Dermis microvascular lymphatic vessel endothelial cell (primary cell): ENCODE measurements at regions not wholly inside any gene's neighbourhood (a gene's known extent, or its start where the extent isn't known, plus 50 kb on each side); places are given as distances from the start of the nearest gene placed in this dataset.

ENCODE experiments used
- DNase-seq, 2 donors: peaks; one replicate each; pipeline versions ENCODE4 v3.0.0 to v3.0.0-alpha.2; 2010; ENCODE audit warnings: low read depth in 2 of 2

GRCh38 chr4:100843910-100844309 is 326.1 kb upstream of the EMCN start:
- DNase-seq: no peak

GRCh38 chr4:100842856-100843255 is 325.0 kb upstream of the EMCN start:
- no peak for DNase-seq

GRCh38 chr4:100841911-100842310 is 324.1 kb upstream of the EMCN start:
- no peak for DNase-seq

GRCh38 chr4:100839712-100840111 is 321.9 kb upstream of the EMCN start:
- DNase-seq: no peak

GRCh38 chr4:100838286-100838685 is 320.5 kb upstream of the EMCN start:
- DNase-seq: no peak

GRCh38 chr4:100836929-100837328 is 319.1 kb upstream of the EMCN start:
- no peak for DNase-seq

GRCh38 chr4:100834616-100835015 is 316.8 kb upstream of the EMCN start:
- DNase-seq: no peak

GRCh38 chr4:100833906-100834305 is 316.1 kb upstream of the EMCN start:
- no peak for DNase-seq

- no peak for DNase-seq
Measured at GRCh38 chr4:100828986-100829685, 311.3 kb upstream of the EMCN start.

- DNase-seq: no peak
Measured at GRCh38 chr4:100828364-100828763, 310.5 kb upstream of the EMCN start.

- DNase-seq: no peak
Measured at GRCh38 chr4:100827756-100828155, 309.9 kb upstream of the EMCN start.

GRCh38 chr4:100826808-100827548 is 309.2 kb upstream of the EMCN start:
- no peak for DNase-seq

- DNase-seq: no peak
Measured at GRCh38 chr4:100826067-100826466, 308.2 kb upstream of the EMCN start.

GRCh38 chr4:100823993-100824323 is 306.1 kb upstream of the EMCN start:
- no peak for DNase-seq

- no peak for DNase-seq
Measured at GRCh38 chr4:100823066-100823992, 305.5 kb upstream of the EMCN start.

GRCh38 chr4:100820249-100820648 is 302.4 kb upstream of the EMCN start:
- DNase-seq: no peak

GRCh38 chr4:100819505-100819904 is 301.7 kb upstream of the EMCN start:
- no peak for DNase-seq

- no peak for DNase-seq
Measured at GRCh38 chr4:100816436-100817045, 298.7 kb upstream of the EMCN start.

- no peak for DNase-seq
Measured at GRCh38 chr4:100811046-100811445, 293.2 kb upstream of the EMCN start.

- DNase-seq: no peak
Measured at GRCh38 chr4:100809506-100809905, 291.7 kb upstream of the EMCN start.

- no peak for DNase-seq
Measured at GRCh38 chr4:100806988-100807387, 289.2 kb upstream of the EMCN start.

- no peak for DNase-seq
Measured at GRCh38 chr4:100805538-100805937, 287.7 kb upstream of the EMCN start.
